GM23338 (cell line): ENCODE measurements at regions not wholly inside any gene's neighbourhood (a gene's known extent, or its start where the extent isn't known, plus 50 kb on each side); places are given as distances from the start of the nearest gene placed in this dataset.

Source experiments
- ATAC-seq: fragments of 200-7000 bp; cut with Tn5 transposase; 3 replicates; pipeline ENCODE4 v1.9.1; 2020
- DNase-seq: peaks from one replicate; pipeline ENCODE4 v3.0.0-alpha.2; 2015; ENCODE audit warnings: low spot score
- H2AFZ ChIP-seq: fragments of 200-600 bp; sonication (generic); 2 replicates; pipeline ENCODE4 v1.8.0; 2016; ENCODE audit warnings: antibody characterized with exemption, mild to moderate bottlenecking, moderate library complexity
- H3F3A ChIP-seq: fragments of 200-600 bp; sonication (generic); replicated peaks from 2 replicates; pipeline ENCODE4 v1.8.0; 2017; ENCODE audit warnings: antibody characterized with exemption, mixed run types, low read depth
- H3K27ac ChIP-seq: fragments of 200-600 bp; sonication (generic); 2 replicates; pipeline ENCODE4 v1.6.1; 2016; ENCODE audit warnings: low read depth
- H3K27me3 ChIP-seq: fragments of 200-600 bp; sonication (generic); 2 replicates; pipeline ENCODE4 v1.8.0; 2016; ENCODE audit warnings: mild to moderate bottlenecking, mixed run types, moderate library complexity; ENCODE audit not compliant: insufficient read depth
- H3K36me3 ChIP-seq: fragments of 200-600 bp; sonication (generic); 2 replicates; pipeline ENCODE4 v1.8.0; 2016; ENCODE audit warnings: mild to moderate bottlenecking; ENCODE audit not compliant: insufficient read depth
- H3K4me1 ChIP-seq: fragments of 200-600 bp; sonication (generic); 2 replicates; pipeline ENCODE4 v1.8.0; 2016; ENCODE audit warnings: mild to moderate bottlenecking, moderate library complexity; ENCODE audit not compliant: insufficient read depth
- H3K4me2 ChIP-seq: fragments of 200-600 bp; sonication (generic); 2 replicates; pipeline ENCODE4 v1.7.1; 2017; ENCODE audit warnings: mixed run types
- H3K4me3 ChIP-seq: fragments of 200-600 bp; sonication (generic); 2 replicates; pipeline ENCODE4 v1.6.1; 2016; ENCODE audit warnings: mixed run types
- H3K79me2 ChIP-seq: fragments of 200-600 bp; sonication (generic); replicated peaks from 2 replicates; pipeline ENCODE4 v1.8.0; 2017; ENCODE audit warnings: mild to moderate bottlenecking; ENCODE audit not compliant: insufficient read depth
- H3K9me2 ChIP-seq: fragments of 200-600 bp; sonication (generic); 2 replicates; pipeline ENCODE4 v1.8.0; 2017; ENCODE audit not compliant: insufficient read depth
- H4K20me1 ChIP-seq: fragments of 200-600 bp; sonication (generic); replicated peaks from 2 replicates; pipeline ENCODE4 v1.8.0; 2017; ENCODE audit warnings: mild to moderate bottlenecking; ENCODE audit not compliant: insufficient read depth
- H3K27ac Mint-ChIP-seq: 2 replicates; pipeline ENCODE4 v1.8.0; 2020; ENCODE audit warnings: inconsistent platforms, mild to moderate bottlenecking, moderate library complexity, mixed read lengths
- H3K27me3 Mint-ChIP-seq: 3 replicates; pipeline ENCODE4 v1.8.0; 2022; ENCODE audit warnings: low read depth, mild to moderate bottlenecking, moderate library complexity, mixed read lengths, inconsistent platforms; ENCODE audit not compliant: insufficient read depth, poor library complexity
- H3K36me3 Mint-ChIP-seq: 3 replicates; pipeline ENCODE4 v1.8.0; 2021; ENCODE audit warnings: low read depth, mild to moderate bottlenecking, inconsistent platforms, moderate library complexity, mixed read lengths
- H3K4me1 Mint-ChIP-seq: 3 replicates; pipeline ENCODE4 v1.8.0; 2020; ENCODE audit warnings: mild to moderate bottlenecking, inconsistent platforms, mixed read lengths
- H3K4me3 Mint-ChIP-seq: 3 replicates; pipeline ENCODE4 v1.8.0; 2021; ENCODE audit warnings: moderate library complexity, mild to moderate bottlenecking, inconsistent platforms, mixed read lengths
- H3K9me3 Mint-ChIP-seq: 3 replicates; pipeline ENCODE4 v1.8.0; 2020; ENCODE audit warnings: moderate library complexity, mild to moderate bottlenecking, inconsistent platforms, mixed read lengths
- EZH2 ChIP-seq: fragments of 200-600 bp; sonication (generic); IDR thresholded peaks from one replicate; pipeline ENCODE4 v1.8.0; 2017; ENCODE audit warnings: antibody characterized with exemption, mild to moderate bottlenecking, low read depth; ENCODE audit not compliant: unreplicated experiment
- JUNB ChIP-seq: IDR thresholded peaks from one replicate; pipeline ENCODE4 v1.6.1; 2016; ENCODE audit warnings: antibody characterized with exemption; ENCODE audit not compliant: unreplicated experiment
- NANOG ChIP-seq: IDR thresholded peaks from 2 replicates; pipeline ENCODE4 v1.6.1; 2016; ENCODE audit warnings: antibody characterized with exemption, borderline replicate concordance
- POLR2AphosphoS5 ChIP-seq: IDR thresholded peaks from 2 replicates; pipeline ENCODE4 v1.6.1; 2016; ENCODE audit warnings: antibody characterized with exemption, low read depth
- STAT1 ChIP-seq: IDR thresholded peaks from one replicate; pipeline ENCODE4 v1.6.1; 2016; ENCODE audit warnings: antibody characterized with exemption; ENCODE audit not compliant: unreplicated experiment
- ZNF331 ChIP-seq: fragments of 250-450 bp; sonication (Bioruptor Pico); IDR thresholded peaks from 2 replicates; pipeline ENCODE4 v1.5.0; 2020; ENCODE audit warnings: low read depth, mild to moderate bottlenecking, moderate library complexity
- TF ChIP-seq, protein P1 (sequence below): IDR thresholded peaks from 2 replicates; pipeline ENCODE4 v1.6.1; 2016; ENCODE audit warnings: antibody characterized with exemption
- TF ChIP-seq, protein P2 (sequence below): fragments of 250-450 bp; sonication (Bioruptor Pico); IDR thresholded peaks from 2 replicates; pipeline ENCODE4 v1.5.0; 2020; ENCODE audit warnings: mild to moderate bottlenecking, moderate library complexity
- TF ChIP-seq, protein P3 (sequence below): IDR thresholded peaks from one replicate; pipeline ENCODE4 v1.6.1; 2018; ENCODE audit warnings: antibody characterized with exemption; ENCODE audit not compliant: unreplicated experiment
- TF ChIP-seq, protein P4 (sequence below), 2 experiments: fragments of 200-600 bp in 1 of 2; sonication (generic) in 1 of 2; conservative IDR thresholded peaks; 2 replicates each; pipeline versions ENCODE4 v1.5.1 to v1.6.1; 2016 to 2017; ENCODE audit warnings: antibody characterized with exemption in 2 of 2, low read depth in 2 of 2, mild to moderate bottlenecking in 2 of 2, moderate library complexity in 1 of 2

DNA sequence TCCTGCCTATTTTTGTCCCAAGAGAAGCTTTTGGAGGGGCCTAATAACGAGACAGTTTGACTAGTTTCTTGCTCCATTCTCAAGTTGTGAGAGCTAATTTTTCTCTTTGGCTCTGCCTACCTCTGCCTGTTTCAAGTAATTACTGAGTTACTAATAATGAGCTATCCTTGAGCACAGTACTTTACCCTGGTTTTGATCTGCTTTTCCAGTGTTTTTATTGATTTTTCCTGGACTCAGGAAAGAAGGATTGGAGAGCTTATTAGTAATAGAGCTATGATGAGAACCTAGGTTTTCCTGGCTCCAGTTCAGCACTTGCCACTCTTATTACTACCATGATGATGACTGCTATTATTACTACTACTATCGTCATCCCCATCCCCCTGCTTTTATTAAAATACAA is 106.7 kb downstream of the HS3ST3B1 start (continued):
- no peak for TF ChIP-seq POLR2AphosphoS5
- TF ChIP-seq STAT1, result no peak
- TF ChIP-seq, protein P1, sequence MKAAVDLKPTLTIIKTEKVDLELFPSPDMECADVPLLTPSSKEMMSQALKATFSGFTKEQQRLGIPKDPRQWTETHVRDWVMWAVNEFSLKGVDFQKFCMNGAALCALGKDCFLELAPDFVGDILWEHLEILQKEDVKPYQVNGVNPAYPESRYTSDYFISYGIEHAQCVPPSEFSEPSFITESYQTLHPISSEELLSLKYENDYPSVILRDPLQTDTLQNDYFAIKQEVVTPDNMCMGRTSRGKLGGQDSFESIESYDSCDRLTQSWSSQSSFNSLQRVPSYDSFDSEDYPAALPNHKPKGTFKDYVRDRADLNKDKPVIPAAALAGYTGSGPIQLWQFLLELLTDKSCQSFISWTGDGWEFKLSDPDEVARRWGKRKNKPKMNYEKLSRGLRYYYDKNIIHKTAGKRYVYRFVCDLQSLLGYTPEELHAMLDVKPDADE, result no peak
- TF ChIP-seq, protein P2, sequence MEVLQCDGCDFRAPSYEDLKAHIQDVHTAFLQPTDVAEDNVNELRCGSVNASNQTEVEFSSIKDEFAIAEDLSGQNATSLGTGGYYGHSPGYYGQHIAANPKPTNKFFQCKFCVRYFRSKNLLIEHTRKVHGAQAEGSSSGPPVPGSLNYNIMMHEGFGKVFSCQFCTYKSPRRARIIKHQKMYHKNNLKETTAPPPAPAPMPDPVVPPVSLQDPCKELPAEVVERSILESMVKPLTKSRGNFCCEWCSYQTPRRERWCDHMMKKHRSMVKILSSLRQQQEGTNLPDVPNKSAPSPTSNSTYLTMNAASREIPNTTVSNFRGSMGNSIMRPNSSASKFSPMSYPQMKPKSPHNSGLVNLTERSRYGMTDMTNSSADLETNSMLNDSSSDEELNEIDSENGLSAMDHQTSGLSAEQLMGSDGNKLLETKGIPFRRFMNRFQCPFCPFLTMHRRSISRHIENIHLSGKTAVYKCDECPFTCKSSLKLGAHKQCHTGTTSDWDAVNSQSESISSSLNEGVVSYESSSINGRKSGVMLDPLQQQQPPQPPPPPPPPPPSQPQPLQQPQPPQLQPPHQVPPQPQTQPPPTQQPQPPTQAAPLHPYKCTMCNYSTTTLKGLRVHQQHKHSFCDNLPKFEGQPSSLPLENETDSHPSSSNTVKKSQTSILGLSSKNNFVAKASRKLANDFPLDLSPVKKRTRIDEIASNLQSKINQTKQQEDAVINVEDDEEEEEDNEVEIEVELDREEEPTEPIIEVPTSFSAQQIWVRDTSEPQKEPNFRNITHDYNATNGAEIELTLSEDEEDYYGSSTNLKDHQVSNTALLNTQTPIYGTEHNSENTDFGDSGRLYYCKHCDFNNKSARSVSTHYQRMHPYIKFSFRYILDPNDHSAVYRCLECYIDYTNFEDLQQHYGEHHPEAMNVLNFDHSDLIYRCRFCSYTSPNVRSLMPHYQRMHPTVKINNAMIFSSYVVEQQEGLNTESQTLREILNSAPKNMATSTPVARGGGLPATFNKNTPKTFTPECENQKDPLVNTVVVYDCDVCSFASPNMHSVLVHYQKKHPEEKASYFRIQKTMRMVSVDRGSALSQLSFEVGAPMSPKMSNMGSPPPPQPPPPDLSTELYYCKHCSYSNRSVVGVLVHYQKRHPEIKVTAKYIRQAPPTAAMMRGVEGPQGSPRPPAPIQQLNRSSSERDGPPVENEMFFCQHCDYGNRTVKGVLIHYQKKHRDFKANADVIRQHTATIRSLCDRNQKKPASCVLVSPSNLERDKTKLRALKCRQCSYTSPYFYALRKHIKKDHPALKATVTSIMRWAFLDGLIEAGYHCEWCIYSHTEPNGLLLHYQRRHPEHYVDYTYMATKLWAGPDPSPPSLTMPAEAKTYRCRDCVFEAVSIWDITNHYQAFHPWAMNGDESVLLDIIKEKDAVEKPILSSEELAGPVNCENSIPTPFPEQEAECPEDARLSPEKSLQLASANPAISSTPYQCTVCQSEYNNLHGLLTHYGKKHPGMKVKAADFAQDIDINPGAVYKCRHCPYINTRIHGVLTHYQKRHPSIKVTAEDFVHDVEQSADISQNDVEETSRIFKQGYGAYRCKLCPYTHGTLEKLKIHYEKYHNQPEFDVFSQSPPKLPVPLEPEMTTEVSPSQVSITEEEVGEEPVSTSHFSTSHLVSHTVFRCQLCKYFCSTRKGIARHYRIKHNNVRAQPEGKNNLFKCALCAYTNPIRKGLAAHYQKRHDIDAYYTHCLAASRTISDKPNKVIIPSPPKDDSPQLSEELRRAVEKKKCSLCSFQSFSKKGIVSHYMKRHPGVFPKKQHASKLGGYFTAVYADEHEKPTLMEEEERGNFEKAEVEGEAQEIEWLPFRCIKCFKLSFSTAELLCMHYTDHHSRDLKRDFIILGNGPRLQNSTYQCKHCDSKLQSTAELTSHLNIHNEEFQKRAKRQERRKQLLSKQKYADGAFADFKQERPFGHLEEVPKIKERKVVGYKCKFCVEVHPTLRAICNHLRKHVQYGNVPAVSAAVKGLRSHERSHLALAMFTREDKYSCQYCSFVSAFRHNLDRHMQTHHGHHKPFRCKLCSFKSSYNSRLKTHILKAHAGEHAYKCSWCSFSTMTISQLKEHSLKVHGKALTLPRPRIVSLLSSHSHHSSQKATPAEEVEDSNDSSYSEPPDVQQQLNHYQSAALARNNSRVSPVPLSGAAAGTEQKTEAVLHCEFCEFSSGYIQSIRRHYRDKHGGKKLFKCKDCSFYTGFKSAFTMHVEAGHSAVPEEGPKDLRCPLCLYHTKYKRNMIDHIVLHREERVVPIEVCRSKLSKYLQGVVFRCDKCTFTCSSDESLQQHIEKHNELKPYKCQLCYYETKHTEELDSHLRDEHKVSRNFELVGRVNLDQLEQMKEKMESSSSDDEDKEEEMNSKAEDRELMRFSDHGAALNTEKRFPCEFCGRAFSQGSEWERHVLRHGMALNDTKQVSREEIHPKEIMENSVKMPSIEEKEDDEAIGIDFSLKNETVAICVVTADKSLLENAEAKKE (CRISPR knock-in tag), result no peak

DNA sequence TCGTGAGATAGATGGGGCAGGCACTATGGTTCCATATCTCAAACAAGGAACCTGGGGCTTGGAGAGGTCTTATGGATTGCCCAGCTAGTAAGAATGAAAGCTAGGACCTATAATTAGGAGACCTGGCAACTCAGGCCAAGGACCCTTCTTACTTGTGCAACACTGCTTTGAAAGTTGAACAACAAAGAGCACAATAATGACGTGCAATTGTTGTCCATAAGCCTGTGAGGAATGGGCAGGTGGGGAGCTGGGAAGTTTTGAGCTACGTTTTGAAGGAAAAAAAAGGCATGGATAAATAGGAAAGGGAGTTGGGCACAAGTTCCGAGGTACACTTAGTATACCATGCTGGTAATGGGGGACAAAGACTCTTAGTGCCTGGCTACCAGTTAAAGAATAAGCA is 104.3 kb downstream of the HS3ST3B1 start:
- H3K4me3 Mint-ChIP-seq, result no peak overlapping the region
- Histone ChIP-seq H3K9me2 (peaks cover 14% of the 10 kb centered on the region; the same call in 1 of the 2 replicates), H2AFZ (no peak overlapping the region), H3K79me2 (no peaks in the 10 kb centered on the region), H3K4me1 (no peaks in the 10 kb centered on the region), H3F3A (no peaks in the 10 kb centered on the region), H3K27ac (no peak overlapping the region), H3K36me3 (0 out of 2 replicates have a peak, but pooled peaks cover 5% of the 10 kb centered on the region), H3K4me2 (no peak overlapping the region), H3K4me3 (no peak overlapping the region), H4K20me1 (no peaks in the 10 kb centered on the region), H3K27me3 (no peaks in the 10 kb centered on the region)
- H3K27ac Mint-ChIP-seq, result peak overlapping the region; percentile 29; the same call in 1 of the 2 replicates
- DNase-seq (no peak), ATAC-seq (no peak)
- H3K9me3 Mint-ChIP-seq, result peaks cover 22% of the 10 kb centered on the region
- H3K27me3 Mint-ChIP-seq, result no peaks in the 10 kb centered on the region
- TF ChIP-seq POLR2AphosphoS5 (no peak), JUNB (no peak), EZH2 (no peak), NANOG (no peak), STAT1 (no peak), ZNF331 (CRISPR knock-in tag) (no peak)
- TF ChIP-seq, protein P3, sequence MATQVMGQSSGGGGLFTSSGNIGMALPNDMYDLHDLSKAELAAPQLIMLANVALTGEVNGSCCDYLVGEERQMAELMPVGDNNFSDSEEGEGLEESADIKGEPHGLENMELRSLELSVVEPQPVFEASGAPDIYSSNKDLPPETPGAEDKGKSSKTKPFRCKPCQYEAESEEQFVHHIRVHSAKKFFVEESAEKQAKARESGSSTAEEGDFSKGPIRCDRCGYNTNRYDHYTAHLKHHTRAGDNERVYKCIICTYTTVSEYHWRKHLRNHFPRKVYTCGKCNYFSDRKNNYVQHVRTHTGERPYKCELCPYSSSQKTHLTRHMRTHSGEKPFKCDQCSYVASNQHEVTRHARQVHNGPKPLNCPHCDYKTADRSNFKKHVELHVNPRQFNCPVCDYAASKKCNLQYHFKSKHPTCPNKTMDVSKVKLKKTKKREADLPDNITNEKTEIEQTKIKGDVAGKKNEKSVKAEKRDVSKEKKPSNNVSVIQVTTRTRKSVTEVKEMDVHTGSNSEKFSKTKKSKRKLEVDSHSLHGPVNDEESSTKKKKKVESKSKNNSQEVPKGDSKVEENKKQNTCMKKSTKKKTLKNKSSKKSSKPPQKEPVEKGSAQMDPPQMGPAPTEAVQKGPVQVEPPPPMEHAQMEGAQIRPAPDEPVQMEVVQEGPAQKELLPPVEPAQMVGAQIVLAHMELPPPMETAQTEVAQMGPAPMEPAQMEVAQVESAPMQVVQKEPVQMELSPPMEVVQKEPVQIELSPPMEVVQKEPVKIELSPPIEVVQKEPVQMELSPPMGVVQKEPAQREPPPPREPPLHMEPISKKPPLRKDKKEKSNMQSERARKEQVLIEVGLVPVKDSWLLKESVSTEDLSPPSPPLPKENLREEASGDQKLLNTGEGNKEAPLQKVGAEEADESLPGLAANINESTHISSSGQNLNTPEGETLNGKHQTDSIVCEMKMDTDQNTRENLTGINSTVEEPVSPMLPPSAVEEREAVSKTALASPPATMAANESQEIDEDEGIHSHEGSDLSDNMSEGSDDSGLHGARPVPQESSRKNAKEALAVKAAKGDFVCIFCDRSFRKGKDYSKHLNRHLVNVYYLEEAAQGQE, result no peak
- TF ChIP-seq, protein P4, sequence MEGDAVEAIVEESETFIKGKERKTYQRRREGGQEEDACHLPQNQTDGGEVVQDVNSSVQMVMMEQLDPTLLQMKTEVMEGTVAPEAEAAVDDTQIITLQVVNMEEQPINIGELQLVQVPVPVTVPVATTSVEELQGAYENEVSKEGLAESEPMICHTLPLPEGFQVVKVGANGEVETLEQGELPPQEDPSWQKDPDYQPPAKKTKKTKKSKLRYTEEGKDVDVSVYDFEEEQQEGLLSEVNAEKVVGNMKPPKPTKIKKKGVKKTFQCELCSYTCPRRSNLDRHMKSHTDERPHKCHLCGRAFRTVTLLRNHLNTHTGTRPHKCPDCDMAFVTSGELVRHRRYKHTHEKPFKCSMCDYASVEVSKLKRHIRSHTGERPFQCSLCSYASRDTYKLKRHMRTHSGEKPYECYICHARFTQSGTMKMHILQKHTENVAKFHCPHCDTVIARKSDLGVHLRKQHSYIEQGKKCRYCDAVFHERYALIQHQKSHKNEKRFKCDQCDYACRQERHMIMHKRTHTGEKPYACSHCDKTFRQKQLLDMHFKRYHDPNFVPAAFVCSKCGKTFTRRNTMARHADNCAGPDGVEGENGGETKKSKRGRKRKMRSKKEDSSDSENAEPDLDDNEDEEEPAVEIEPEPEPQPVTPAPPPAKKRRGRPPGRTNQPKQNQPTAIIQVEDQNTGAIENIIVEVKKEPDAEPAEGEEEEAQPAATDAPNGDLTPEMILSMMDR (conservative IDR thresholded peaks at IDR 0.05; ENCODE audit: low read depth in 2 of 2), result no peak
- TF ChIP-seq, protein P1, result no peak
- peaks cover 17% of the 10 kb centered on the region for H3K36me3 Mint-ChIP-seq
- H3K4me1 Mint-ChIP-seq, result peaks cover 3% of the 10 kb centered on the region; the same call in 2 of the 3 replicates
